NT2/D1 (cell line): ENCODE measurements at regions not wholly inside any gene's neighbourhood (a gene's known extent, or its start where the extent isn't known, plus 50 kb on each side); places are given as distances from the start of the nearest gene placed in this dataset.

Experiments used
- DNase-seq: peaks from one replicate; pipeline ENCODE4 v3.0.0-alpha.2; 2011; ENCODE audit warnings: low read depth, low spot score
- H3K27me3 ChIP-seq: 2 replicates; pipeline ENCODE4 v1.6.0; 2011; ENCODE audit warnings: mild to moderate bottlenecking; ENCODE audit not compliant: insufficient read length, insufficient read depth
- H3K36me3 ChIP-seq: 2 replicates; pipeline ENCODE4 v1.6.1; 2011; ENCODE audit warnings: mild to moderate bottlenecking, low read length, mixed read lengths; ENCODE audit not compliant: insufficient read depth, insufficient read length
- H3K4me1 ChIP-seq: 2 replicates; pipeline ENCODE4 v1.5.1; 2011; ENCODE audit not compliant: insufficient read depth, insufficient read length
- H3K4me3 ChIP-seq: 2 replicates; pipeline ENCODE4 v1.5.1; 2011; ENCODE audit warnings: low read depth; ENCODE audit not compliant: insufficient read length
- H3K9ac ChIP-seq: 2 replicates; pipeline ENCODE4 v1.6.0; 2011; ENCODE audit warnings: low read depth; ENCODE audit not compliant: insufficient read length
- H3K9me3 ChIP-seq: 2 replicates; pipeline ENCODE4 v1.5.1; 2011; ENCODE audit warnings: mild to moderate bottlenecking, low read length; ENCODE audit not compliant: insufficient read depth
- SUZ12 ChIP-seq: IDR thresholded peaks from 2 replicates; pipeline ENCODE4 v1.6.1; 2011; ENCODE audit not compliant: insufficient read length, insufficient read depth; ENCODE audit errors: extremely low read depth
- YY1 ChIP-seq: IDR thresholded peaks from 2 replicates; pipeline ENCODE4 v1.6.1; 2011; ENCODE audit not compliant: insufficient read length, insufficient read depth
- ZNF274 ChIP-seq: IDR thresholded peaks from 2 replicates; pipeline ENCODE4 v1.6.1; 2011; ENCODE audit warnings: mild to moderate bottlenecking, low read depth, low read length

GRCh38 chr3:56962922-56963321, 97.5 kb upstream of the SPATA12 start:
- H3K36me3 ChIP-seq: no peaks in the 10 kb centered on the region
- no peaks in the 10 kb centered on the region for H3K27me3 ChIP-seq
- H3K4me3 ChIP-seq: no peak overlapping the region
- no peaks in the 10 kb centered on the region for H3K9me3 ChIP-seq
- no peaks in the 10 kb centered on the region for H3K4me1 ChIP-seq
- no peak for DNase-seq
- no peak overlapping the region for H3K9ac ChIP-seq
- TF ChIP-seq ZNF274: no peak
- TF ChIP-seq YY1: no peak
- no peak for TF ChIP-seq SUZ12

DNA sequence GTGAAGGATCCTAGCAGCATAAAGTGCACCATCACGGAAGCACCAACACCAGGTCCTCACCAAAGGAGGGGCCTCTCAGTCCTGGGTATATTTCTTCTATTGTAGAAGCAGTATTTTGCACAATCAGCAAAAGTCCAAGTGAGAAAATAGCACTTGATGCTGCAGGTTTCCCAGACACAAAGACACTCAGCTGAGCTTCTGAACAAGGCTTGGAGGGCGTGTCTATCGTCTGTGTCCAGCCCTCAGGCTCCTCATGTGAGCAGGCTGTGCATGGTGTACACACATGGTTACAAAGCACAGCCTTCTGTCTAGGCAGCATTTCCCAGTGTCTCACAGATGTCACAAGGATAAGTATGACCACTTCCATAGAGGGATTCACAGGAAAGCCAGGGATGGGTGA, 98.3 kb upstream of the SPATA12 start:
- no peaks in the 10 kb centered on the region for H3K36me3 ChIP-seq
- no peaks in the 10 kb centered on the region for H3K4me1 ChIP-seq
- H3K9ac ChIP-seq: no peak overlapping the region
- no peaks in the 10 kb centered on the region for H3K9me3 ChIP-seq
- DNase-seq: no peak
- TF ChIP-seq ZNF274: no peak
- TF ChIP-seq YY1: no peak
- no peak for TF ChIP-seq SUZ12
- H3K27me3 ChIP-seq: no peaks in the 10 kb centered on the region
- H3K4me3 ChIP-seq: no peak overlapping the region

DNA sequence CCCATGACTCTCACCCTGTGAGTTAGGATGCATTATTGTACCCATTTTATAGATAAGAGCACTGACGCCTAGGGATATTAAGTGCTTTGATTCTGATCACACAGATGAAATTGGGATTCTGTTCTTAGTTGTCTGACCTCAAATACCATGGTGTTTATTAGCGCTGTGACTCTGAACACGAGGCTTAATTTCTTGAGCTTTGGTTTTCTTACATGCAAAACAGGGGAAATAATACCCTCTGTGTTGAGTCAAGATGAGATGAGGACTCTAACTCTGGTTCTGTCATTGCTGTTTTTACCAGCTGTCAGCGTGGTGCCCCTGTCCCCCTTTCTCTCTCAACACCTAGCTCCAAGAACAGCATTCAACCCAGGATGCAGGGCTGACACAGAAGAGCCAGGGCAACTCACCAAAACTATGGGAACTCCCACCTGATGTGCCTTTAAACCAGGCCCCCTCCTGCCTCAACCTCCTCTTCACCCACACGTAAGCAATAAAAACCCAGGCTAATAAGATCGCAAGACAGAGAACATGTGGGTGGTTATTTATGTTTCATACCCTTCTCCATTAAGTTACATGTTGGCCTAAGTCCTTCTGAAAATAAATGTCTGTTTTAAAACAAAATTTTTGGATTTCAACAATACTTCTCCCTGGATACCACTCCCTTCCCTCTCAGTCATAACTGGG, 100.1 kb upstream of the SPATA12 start:
- Histone ChIP-seq H3K27me3 (no peaks in the 10 kb centered on the region), H3K36me3 (no peaks in the 10 kb centered on the region), H3K9ac (no peak overlapping the region), H3K4me1 (no peaks in the 10 kb centered on the region), H3K9me3 (no peaks in the 10 kb centered on the region), H3K4me3 (no peak overlapping the region)
- DNase-seq: no peak
- TF ChIP-seq SUZ12: no peak
- no peak for TF ChIP-seq ZNF274
- TF ChIP-seq YY1: no peak

GRCh38 chr3:56958879-56959278, 101.6 kb upstream of the SPATA12 start:
- no peaks in the 10 kb centered on the region for H3K9me3 ChIP-seq
- H3K4me1 ChIP-seq: no peaks in the 10 kb centered on the region
- no peak overlapping the region for H3K9ac ChIP-seq
- H3K27me3 ChIP-seq: no peaks in the 10 kb centered on the region
- no peak overlapping the region for H3K4me3 ChIP-seq
- no peak for TF ChIP-seq ZNF274
- TF ChIP-seq YY1: no peak
- no peak for TF ChIP-seq SUZ12
- no peaks in the 10 kb centered on the region for H3K36me3 ChIP-seq
- no peak for DNase-seq

DNA sequence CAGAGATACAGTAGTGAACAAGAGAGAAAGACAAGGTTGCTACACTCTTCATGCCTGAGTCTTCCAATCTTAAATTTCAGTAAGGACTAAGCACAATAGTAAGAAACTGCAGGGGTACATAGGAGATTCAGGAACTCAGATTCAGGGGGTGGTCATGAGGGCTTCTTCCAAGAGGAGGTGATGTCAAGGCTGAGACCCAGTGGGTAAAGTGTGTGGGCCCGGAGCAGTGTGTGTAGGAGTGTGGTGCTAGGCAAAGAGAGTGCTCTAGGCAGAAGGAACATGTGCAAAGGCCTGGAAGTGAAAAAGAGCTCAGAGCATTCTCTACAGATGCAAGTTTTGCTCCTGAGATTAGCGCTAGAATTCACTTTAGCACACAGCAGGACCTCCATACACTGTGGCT, 102.9 kb upstream of the SPATA12 start:
- TF ChIP-seq SUZ12 (no peak), YY1 (no peak), ZNF274 (no peak)
- Histone ChIP-seq H3K9me3 (no peaks in the 10 kb centered on the region), H3K9ac (no peak overlapping the region), H3K27me3 (no peaks in the 10 kb centered on the region), H3K4me1 (no peaks in the 10 kb centered on the region), H3K4me3 (no peak overlapping the region), H3K36me3 (no peaks in the 10 kb centered on the region)
- no peak for DNase-seq

GRCh38 chr3:56956906-56957305, 103.6 kb upstream of the SPATA12 start:
- no peaks in the 10 kb centered on the region for H3K9me3 ChIP-seq
- H3K4me1 ChIP-seq: no peaks in the 10 kb centered on the region
- no peaks in the 10 kb centered on the region for H3K36me3 ChIP-seq
- no peak for DNase-seq
- H3K27me3 ChIP-seq: no peaks in the 10 kb centered on the region
- H3K4me3 ChIP-seq: no peak overlapping the region
- TF ChIP-seq SUZ12 (no peak), ZNF274 (no peak), YY1 (no peak)
- no peak overlapping the region for H3K9ac ChIP-seq

GRCh38 chr3:56955492-56956111, 104.9 kb upstream of the SPATA12 start:
- H3K27me3 ChIP-seq: no peaks in the 10 kb centered on the region
- H3K4me1 ChIP-seq: no peaks in the 10 kb centered on the region
- no peak for DNase-seq
- no peak overlapping the region for H3K4me3 ChIP-seq
- TF ChIP-seq YY1 (no peak), SUZ12 (no peak), ZNF274 (no peak)
- no peaks in the 10 kb centered on the region for H3K36me3 ChIP-seq
- H3K9me3 ChIP-seq: no peaks in the 10 kb centered on the region
- H3K9ac ChIP-seq: no peak overlapping the region
